GM21723 (cell line): ENCODE measurements at regions not wholly inside any gene's neighbourhood (a gene's known extent, or its start where the extent isn't known, plus 50 kb on each side); places are given as distances from the start of the nearest gene placed in this dataset.

Experiments
- ATAC-seq: cut with Tn5 transposase; IDR thresholded peaks from one replicate; pipeline ENCODE4 v1.9.1; 2021; ENCODE audit warnings: mild to moderate bottlenecking, moderate library complexity; ENCODE audit not compliant: unreplicated experiment

DNA sequence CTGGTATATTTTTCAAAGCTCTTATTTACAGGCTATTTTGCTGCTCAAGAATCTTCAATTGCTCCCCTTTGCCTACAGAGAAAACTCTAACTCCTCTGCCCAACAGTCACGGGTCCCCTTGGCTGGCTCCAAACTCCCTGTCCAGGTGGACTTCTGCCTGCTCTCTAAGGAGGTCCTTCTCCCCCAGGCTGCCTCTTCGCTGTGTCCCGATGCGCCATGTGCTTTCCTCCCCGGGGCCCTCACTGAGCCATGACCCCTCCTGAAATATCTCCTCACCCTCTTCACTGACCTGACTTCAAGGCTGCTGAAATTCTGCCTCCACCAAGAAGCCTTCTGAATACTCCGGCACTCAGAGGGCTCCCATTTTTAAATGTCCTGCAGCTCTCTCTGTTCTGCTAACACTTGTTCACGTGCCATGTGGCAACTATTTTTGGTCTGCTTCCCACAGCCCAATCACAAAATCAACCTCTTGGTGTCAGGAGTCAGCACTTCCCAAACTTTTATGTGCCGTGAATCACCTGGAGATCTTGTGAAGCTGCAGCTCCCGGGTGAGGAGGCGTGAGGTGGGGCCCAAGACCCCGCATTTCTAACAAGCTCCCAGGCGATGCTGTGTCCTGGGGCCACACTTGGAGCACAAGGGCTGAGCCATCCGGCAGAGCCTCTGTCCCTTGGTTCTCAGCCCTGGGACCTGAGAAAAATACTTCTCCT is 85.7 kb upstream of the COL13A1 start:
- no peak for ATAC-seq

DNA sequence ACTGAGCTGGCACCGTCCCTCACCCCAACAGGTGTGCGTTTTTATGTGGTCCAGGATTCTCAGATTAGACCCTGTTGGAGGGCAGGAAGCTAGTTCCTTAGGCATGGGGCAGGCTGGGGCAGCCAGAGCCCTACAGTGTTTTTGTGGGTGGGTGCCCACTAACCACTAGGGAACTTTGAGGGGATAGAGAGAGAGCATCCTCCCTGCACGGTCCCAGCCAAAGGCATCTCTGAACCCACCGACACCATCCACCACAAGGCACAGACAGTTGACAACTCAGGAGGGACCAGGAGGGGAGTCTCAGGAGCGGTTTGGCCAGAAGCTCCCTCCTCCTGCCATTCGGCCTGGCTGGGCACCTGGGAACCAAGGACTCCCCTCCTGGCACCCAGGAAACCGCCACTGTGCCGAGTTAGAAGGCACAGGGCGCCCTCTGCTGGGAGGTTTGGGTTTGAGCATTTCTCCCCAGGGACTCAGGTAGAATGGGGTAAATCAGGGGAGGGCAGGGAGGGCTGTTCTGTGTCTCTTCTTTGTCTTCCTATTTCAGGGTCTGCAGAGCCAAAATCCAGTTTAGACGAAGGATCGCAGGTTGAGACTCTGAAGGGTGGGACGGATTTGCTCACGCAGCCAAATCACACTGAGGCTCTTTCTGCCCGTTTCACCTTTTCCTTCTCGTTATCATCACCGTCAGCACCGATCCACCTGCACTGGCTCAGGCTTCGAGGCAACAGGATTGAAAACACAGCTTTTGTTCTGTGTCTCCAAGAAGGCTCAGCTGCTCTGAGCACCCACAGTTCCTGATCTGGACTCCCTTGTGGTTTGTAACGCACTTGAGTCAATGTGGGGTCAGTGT is 84.8 kb upstream of the COL13A1 start:
- ATAC-seq = no peak

GRCh38 chr10:69718951-69719350 is 82.8 kb upstream of the COL13A1 start:
- ATAC-seq = no peak

- no peak for ATAC-seq
Measured at GRCh38 chr10:69721690-69722310, 79.9 kb upstream of the COL13A1 start.

DNA sequence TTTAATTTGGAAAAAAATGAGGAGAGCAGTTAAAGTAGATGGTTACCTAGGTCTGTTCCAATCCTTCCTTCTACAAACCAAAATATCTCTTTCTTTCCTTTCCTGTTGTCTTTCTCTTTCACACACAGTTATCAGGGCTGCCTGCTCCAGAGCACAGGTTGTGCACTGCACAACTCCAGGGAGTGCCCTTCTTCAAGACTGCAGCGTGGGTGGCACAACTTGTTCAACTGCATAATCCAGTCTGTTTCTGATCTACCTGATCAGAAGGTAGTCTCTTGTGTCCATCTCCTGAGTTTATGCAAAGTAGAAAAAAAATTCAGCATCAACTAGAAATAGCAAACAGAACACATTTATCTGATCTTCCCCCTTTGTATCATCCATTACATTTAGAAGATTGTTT is 78.1 kb upstream of the COL13A1 start:
- ATAC-seq = no peak

- ATAC-seq = no peak
Measured at GRCh38 chr10:69726850-69727249, 74.9 kb upstream of the COL13A1 start.

- ATAC-seq = no peak
Measured at GRCh38 chr10:69728335-69728870, 73.3 kb upstream of the COL13A1 start.

DNA sequence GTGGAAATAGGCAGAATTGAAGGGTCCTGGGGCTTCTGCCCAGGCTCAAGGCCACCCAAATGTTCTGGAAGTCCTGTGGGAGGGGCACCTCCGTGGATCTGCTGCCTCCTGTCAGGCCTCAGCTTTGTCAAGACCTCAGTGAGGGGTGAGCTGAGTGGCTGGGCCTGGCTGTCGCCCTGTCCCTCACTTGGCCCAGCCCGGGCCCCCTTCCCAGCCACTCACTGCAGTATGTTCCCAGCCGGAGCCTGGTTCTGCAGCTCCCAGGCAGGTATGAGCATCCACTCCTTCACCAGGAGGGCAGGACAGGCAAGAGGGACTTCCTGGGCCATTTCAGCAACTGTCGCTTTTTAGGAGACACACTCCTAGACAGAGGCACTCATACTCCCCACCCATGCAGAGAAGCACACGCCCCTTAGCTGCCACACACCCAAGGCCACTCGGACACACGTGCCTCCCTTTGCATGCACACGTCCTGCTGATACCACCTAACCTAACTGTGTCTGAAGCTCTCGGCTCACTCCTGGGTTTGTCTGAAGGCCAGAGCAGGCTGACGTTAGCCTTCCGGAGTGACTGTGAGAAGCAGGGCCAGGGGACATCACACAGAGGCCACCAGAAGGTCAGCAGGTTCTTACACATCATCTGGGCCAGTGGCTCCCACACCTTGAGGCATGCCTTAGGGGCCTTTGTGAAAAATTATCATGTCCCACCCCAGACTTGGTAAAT is 72.2 kb upstream of the COL13A1 start:
- no peak for ATAC-seq

DNA sequence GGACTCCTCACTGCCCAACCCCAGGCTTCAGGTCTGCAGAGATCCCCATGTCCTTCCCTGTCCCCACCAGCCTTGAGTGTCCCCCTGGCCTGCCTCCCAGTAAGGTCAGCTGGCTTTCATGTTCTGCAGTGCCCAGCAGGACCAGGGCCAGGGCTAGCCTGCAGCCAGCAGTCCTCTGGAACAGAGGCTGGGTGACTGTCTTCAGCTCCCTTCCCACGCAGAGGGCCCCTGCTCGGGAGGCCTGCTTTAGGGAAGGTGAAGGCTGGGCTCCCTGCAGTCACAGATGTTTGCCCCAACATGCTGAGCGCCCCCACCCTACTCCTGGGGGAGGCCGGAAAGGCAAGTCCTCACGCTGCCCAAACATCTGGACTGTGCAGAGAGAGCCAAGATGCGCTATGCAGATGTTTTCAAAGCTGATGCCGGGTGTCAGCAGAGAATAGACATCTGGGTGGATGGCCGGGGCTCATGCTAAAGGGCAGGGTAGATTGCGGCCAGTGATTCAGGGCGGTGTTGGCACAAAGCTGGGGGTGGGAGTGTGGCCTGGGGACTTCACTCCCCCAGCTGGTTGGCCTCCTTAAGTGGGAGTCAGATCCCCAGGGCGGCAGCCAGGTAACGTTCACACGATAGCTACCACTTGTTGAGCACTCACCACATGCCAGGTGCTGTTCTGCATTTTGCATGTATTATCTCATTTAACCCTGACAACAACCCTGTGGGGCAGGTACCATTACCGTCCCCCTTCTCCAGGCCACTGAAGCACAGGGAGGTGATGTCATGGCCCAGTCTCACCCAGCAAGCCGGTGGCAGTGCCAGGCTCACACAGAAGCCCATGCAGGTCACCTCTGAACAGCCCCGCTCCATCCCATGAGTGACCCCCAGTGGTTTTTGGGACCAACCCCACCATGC is 71.2 kb upstream of the COL13A1 start:
- no peak for ATAC-seq

DNA sequence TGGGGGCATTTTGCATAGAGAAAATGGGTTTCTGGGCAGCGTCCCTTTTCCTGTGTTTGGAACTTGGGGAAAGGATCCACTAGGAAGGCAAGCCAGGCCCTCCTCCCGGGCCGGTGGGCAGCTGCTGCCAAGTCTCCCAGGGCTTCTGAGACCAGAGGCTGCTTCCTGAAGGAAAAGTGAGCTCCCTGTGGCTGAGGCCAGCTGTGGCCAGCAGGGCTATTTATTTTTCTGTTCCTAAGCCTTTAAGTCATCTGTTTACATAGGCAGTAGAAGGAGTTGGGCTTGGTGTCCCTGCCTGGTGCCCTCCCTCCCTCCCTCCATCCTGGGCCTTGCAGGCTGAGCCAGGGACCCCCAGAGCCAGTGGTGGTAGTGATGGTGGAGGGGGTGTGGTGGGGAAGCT is 70.5 kb upstream of the COL13A1 start:
- no peak for ATAC-seq

- ATAC-seq = no peak
Measured at GRCh38 chr10:69731698-69732097, 70.0 kb upstream of the COL13A1 start.

DNA sequence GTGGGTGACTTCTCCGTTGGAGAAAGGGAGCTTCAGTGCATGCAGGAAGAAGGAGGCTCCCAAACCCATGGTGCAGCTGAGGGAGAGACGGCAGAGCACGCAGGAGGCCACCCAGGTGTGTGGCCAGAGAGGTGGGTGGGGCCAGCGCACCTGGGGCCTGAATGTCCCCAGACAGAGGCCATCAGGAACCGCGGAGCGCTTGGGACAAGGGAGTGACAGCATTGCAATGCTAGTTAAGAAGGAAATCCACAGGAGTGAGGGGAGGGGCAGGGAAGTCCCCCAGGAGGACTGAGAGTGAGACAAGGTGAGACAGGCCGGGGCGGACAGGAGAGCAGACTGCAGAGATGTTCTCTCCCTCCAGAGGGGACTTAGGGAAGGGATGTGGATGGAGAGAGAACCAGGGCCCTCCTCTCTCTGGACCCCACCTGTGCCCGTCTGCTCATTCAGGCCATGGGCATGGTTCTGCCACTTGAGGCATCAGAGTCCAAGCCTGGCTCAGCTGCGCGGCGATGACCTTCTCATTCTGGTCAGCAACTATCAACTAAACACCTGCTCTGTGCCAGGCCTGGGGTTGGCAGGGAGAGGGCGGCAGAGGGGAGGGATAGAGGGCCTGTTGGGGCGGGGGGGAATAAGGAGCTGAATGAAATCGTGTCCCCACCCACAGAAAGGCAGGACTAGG is 69.4 kb upstream of the COL13A1 start:
- no peak for ATAC-seq

DNA sequence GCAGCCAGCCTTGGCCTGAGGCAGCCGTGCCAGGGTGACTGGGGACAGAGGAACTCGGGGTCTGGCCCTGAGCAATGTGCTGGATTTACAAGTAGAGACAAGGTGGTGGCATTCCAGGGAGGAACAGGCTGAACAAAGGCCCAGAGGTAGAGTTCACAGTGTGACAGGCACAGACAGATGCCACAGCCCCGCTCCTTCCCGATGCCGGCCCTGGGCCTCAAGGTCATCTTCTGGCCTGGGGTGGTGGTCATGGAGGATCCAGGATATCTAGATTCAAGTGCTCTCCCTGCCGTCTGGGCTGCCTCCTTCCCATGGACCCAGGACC is 68.9 kb upstream of the COL13A1 start:
- ATAC-seq = no peak

- ATAC-seq = no peak
Measured at GRCh38 chr10:69733791-69734261, 67.9 kb upstream of the COL13A1 start.

GRCh38 chr10:69734416-69734796 is 67.3 kb upstream of the COL13A1 start:
- no peak for ATAC-seq

GRCh38 chr10:69734797-69735468 is 66.8 kb upstream of the COL13A1 start:
- ATAC-seq = peak; percentile 47

- ATAC-seq = no peak
Measured at GRCh38 chr10:69736886-69737641, 64.6 kb upstream of the COL13A1 start.

DNA sequence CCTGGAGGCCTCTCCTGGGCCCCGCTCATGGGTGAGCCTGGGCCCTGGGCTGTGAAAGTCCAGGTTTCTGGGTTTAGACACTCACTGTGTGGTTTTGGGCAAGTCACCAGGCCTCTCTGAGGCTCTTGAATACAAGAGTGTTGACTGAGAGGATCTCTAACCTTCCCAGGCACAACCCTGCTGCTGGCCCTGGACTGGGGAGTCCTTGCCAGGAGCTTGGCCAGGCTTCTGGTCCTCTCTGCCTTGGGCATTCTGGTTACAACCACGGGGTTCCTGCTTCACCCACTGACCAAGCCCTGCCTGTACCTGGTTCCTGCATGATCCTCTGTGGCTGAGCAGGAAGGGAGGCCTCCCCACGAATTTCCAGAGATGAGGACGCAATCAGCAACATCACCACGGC is 63.6 kb upstream of the COL13A1 start:
- no peak for ATAC-seq
